GM18951 (cell line): ENCODE measurements at regions not wholly inside any gene's neighbourhood (a gene's known extent, or its start where the extent isn't known, plus 50 kb on each side); places are given as distances from the start of the nearest gene placed in this dataset.
"Not testable (repeated sequence)": the region's sequence is repeated elsewhere in the genome, so short reads cannot be mapped to it uniquely, and the experiment has no call there.

ENCODE experiments used
- POLR2A ChIP-seq: IDR thresholded peaks from 4 replicates; pipeline ENCODE4 v1.6.1; 2011; ENCODE audit warnings: mild to moderate bottlenecking; ENCODE audit not compliant: insufficient read length, insufficient read depth; ENCODE audit errors: extremely low read depth
- in situ Hi-C: fragments of 300-500 bp; cut with MboI; formaldehyde crosslinking; loops from one replicate; pipeline ENCODE4 v1.12.0; 2022; ENCODE audit warnings: low sequenced_read_pairs, mixed read lengths, inconsistent platforms; ENCODE audit not compliant: unreplicated experiment

DNA sequence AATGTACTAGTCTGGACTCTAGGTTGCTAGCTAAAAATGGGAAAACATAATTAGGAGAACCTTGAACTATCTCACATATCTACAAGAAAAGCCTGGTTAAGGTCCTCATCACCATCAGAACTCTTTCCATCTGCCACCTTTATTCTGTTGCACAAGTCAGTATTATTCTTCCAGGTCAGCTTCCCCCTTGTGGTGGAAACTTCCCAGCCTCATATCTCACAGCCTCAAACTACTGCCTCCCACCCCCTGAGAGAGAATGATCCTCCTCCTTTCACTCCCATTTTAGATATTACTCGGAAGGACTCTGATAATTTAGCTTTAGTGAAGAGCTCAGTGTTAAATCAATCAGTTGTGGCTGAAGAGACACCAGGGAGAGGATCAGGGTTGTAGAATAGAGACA is 197.3 kb downstream of the ZNF92 start:
- in situ Hi-C loops, result not testable (repeated sequence)

DNA sequence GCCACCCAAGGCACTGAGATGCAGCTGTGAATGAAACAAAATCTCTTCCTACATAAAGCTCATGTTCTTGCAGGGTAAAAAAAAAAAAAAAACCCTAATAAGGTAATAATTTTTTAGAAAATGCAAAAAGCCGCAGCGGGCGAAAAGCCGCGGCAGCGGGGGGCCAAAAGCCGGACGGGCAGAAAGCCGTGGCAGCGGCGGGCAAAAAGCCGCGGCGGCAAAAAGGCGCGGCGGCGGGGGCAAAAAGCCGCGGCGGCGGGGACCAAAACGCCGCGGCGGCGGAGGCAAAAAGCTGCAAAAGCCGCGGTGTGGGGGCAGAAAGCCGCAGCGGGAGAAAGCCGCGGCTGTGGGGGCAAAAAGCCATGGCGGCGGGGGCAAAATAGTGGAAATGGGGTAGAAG is 198.9 kb downstream of the ZNF92 start:
- in situ Hi-C loops, result not testable (repeated sequence)

DNA sequence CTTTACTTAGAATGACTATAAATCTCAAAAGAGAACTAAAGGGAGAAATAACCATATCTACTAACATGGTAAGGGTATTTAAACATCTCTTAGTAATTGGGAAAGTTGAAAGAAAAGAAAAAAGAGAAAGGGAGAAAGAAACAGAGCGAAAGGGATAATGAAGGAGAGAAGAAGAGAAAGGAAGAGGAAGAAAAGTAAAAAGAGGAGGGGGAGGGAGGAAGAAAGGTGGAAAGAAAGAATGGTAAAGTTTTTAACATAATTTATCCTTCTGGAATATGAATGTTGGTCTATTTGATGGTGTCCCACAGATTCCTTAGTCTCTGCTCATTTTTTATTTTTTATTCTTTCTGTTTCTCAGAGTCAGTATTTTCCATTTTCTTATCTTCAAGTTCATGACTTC is 202.7 kb downstream of the ZNF92 start:
- in situ Hi-C loops, result not testable (repeated sequence)

DNA sequence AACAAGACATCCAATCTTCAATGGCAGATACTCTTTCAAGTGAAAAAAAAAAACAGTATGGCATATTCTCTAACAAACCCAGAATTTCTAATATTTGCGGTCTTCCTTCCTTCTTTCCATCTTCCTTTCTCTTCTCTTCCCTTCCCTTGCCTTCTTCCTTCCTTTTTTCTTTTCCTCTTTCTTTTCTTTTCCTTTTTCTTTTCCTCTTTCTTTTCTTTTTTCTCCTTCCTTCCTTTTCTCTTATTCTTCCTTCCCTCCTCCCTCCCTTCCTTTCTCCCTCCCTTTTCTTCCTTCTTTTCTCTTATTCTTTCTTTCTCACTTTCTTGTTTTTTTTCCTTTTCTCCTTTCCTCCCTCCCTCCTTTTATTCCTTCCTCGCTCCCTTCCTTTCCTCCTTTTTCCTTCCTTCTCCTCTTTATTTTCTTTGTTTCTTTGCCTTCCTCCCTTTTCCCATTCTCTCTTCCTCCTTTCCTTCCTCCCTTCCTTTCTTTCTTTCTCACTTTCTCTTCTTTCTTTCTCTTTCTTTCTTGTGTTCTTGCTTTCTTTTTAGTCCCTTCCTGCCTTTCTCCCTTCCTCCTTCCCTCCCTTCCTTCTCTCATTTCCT is 209.0 kb downstream of the ZNF92 start:
- in situ Hi-C loops, result not testable (repeated sequence)

DNA sequence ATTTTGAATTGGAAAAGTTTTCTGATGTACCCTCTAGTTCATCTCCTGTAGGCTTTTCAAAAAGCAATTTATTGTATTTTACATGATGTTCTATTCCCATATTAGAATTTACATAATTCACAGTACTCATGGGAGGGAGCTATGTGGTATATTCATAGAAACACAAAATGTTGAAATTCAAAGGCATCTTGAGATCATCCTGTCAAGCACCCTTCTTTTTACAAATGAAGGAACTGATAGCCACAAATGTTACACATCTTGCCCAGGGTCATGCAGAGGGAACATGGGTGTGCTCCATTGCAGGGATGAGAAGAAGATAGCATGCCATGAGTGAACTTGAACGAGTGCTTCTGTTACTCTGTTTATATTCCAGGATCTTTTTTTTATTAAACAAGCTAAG is 228.8 kb downstream of the ZNF92 start:
- in situ Hi-C loops, result not testable (repeated sequence)

DNA sequence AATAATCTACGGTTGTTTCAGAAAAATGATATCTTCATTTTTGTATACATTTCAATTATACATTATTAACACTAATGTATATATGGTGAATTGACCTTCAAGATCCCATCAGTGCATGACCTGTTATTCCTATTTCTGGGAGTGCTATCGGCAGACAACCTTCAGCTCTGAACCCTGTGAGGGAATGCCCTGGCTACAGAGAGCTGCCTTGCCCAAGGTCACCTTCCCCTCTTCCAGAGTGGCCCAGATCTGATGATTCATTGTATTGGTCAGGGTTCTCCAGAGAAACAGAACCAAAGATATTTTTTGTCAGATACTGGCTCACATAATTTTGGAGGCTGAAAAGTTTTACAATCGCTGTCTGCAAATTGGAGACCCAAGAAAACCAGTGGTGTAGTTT is 235.5 kb downstream of the ZNF92 start:
- TF ChIP-seq POLR2A, result no peak
- in situ Hi-C loops, result no loop called here

DNA sequence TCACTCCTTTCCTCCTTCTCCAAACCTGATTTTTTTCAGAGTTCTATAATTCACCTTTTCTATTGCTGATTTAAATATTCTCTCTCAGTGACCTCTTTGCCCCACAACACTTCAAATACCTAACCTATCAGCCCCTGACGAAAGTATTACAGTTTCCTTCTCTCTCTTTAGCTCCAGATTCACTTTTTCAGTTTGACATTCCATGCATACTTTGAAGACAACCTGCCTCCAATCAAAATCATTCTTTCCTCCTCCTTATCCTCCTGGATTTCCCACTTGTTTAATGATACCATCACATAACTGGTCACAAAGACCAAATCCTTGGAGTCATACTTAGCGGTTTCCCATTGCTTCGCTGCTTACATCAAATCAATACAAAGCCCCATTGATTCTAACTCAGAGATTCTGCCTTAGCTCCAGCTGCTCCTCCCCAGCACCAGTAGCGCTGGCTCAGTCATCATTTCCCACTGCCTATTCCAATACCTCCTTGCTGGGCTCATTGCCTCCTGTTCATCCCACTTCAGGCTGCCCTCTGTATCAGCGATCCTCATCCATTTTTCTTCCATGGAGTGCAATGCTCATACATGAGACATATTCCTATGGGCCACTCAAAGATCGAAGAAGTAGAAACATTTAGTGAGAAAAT is 240.1 kb downstream of the ZNF92 start:
- in situ Hi-C loops, result not testable (repeated sequence)

DNA sequence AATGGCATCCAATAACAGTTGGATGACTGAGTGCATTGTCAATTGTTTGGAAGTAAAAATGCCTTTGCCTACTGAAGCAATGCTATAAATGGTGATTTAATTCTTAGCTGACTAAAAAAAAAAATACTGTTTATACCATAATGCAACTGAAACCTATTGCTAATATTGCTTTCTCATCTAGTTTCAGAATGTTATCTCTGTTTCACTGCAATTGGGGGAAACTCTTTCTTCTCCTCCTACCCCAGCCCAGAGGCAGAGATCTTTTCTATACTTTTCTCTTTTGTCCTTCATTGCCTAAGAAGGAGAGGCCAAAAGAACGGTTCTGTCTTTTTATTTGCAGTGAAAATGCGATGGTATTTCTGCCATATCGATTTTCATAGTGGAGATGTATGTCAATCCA is 242.5 kb downstream of the ZNF92 start:
- in situ Hi-C loops, result not testable (repeated sequence)

DNA sequence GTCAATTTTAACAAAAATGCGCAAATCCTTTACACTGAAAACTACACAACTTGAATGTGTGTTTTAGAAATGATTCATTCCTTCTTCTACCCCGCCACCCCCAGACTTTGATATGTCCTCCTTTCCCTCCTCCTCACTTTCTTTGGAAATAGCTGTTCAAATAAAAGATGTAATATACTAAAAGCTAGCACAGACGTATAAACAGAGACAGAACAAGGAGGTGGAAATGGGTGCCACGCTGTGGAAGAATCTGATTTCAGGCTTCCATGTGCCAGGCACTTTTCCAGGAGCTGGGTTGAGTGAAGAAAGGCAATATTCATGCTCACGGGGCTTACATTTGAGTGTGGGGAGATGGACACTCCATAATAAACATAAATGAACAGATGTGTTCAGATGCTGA is 246.6 kb downstream of the ZNF92 start:
- in situ Hi-C loops, result not testable (repeated sequence)

DNA sequence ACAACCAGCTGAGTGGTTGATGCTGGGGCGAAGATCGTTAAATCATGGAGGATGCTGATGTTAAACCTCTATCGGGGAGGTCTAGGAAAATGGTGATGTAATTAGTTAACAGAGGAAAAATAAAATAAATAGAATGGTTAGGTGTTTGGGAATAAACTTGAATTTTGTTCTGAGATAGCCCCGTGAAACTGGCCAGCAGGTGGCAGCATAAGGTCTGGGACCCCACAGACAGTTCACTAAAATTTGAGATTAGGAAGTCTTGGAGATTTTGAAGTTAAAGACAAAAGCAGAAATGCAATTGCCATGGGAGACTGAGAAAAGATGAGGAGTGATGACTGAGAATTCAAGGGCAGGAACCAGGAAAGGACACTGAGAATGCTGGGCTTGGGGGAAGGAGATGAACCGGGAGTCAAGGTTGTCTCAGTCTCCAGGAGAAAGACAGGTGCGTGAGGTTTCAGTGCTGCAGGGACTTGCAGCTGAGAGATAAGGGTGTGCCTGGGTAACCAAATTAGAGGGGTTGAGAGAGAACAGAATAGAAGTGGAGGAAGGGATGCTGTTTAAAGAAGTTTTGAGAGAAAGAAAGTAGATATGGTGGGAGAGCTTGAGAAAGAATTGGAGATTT is 248.0 kb downstream of the ZNF92 start:
- in situ Hi-C loops, result not testable (repeated sequence)

DNA sequence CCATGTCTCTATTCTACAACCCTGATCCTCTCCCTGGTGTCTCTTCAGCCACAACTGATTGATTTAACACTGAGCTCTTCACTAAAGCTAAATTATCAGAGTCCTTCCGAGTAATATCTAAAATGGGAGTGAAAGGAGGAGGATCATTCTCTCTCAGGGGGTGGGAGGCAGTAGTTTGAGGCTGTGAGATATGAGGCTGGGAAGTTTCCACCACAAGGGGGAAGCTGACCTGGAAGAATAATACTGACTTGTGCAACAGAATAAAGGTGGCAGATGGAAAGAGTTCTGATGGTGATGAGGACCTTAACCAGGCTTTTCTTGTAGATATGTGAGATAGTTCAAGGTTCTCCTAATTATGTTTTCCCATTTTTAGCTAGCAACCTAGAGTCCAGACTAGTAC is 241.6 kb upstream of the VKORC1L1 start:
- in situ Hi-C loops, result not testable (repeated sequence)

DNA sequence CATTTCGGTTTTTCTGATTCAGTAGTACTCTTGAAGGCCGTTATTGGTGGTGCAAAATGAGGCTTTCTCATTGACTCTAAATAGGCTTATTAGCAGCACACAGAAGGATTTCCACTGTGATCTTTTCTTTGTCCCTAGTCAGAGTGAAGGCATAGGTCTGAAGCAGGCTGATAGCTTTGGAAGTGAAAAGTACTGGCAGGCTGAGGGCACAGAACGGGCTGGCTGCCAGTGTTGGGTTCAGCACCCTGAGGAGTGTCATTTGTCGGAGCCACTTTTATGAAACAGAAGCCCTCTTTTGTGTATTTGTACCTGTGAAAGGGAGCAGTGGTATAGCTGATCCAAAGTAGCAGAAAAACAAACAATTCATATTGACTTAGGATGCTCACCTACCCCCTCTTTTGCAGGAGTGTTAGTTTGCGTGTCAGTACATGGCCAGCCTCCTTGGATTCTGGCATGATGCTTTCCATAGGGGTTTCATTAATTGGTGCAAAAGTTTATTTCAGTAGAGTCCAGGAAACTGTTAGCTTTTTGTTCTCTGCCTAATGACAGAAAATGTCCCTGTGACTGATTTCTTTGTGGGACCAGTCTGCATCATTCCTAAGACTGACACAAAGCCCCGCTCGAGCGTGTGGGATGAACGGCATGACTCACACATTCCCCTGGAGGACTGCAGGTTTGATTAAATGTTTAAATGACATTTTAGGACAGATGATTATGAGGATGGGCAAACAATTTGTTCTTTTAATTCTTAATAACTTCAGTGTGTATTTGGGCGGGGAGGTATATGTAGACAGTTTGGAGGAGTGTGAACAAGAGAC is 239.1 kb upstream of the VKORC1L1 start:
- in situ Hi-C loops, result not testable (repeated sequence)

DNA sequence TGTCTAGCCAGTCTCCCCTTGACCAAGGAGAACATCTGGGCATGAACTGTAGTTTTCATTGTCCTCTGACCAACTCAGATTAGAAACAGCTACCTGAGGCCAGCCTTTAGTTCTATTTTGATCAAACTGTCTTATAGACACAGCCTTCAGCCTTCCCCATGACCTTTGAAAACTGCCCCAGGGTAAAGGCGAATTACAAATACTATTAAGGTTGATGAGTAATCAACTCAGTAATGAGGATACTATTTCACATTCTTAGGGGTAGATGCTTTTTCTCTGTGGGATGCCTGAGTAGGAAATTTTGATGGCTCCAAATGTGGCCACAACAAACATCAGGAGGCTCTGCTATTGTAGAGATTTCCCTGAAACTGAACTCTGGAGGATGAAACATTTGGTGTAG is 234.0 kb upstream of the VKORC1L1 start:
- in situ Hi-C loops, result not testable (repeated sequence)

DNA sequence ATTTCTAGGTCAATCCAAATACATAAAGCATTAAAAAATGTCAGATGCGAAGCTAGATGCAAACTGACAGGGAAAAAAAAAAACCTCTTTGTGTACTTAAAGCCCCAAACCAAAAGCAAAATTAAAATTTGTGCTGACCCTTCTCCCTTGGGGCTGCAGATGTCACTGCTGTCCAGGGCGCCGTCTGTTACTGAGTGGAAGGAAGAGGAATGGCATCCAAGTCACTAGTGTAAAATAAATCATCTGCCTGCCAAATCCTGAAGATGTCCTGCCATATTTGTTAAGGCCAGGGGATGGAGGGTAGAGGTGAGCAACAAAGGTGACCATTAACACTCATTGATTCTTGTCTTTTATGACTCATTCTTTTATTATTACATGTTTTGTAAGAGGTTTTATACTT is 233.2 kb upstream of the VKORC1L1 start:
- in situ Hi-C loops, result not testable (repeated sequence)

DNA sequence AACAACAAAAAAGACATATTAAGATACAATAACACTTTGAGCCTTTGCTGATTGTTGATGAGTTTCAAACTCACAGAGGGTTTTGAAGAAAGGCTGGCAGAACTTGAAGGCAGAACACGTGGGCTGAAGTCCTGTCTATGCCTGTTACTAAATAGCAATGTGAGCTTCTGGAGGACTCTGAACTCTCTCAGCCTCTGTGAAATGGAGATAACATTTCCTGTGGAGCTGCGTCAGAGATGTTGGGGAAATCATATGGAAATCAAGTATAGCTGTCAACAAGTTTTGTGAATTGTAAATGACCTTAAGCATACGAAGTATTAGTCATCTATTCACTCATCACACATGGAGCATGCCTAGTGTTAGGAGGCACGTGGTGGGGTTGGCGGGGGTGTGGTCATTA is 229.4 kb upstream of the VKORC1L1 start:
- in situ Hi-C loops, result not testable (repeated sequence)

DNA sequence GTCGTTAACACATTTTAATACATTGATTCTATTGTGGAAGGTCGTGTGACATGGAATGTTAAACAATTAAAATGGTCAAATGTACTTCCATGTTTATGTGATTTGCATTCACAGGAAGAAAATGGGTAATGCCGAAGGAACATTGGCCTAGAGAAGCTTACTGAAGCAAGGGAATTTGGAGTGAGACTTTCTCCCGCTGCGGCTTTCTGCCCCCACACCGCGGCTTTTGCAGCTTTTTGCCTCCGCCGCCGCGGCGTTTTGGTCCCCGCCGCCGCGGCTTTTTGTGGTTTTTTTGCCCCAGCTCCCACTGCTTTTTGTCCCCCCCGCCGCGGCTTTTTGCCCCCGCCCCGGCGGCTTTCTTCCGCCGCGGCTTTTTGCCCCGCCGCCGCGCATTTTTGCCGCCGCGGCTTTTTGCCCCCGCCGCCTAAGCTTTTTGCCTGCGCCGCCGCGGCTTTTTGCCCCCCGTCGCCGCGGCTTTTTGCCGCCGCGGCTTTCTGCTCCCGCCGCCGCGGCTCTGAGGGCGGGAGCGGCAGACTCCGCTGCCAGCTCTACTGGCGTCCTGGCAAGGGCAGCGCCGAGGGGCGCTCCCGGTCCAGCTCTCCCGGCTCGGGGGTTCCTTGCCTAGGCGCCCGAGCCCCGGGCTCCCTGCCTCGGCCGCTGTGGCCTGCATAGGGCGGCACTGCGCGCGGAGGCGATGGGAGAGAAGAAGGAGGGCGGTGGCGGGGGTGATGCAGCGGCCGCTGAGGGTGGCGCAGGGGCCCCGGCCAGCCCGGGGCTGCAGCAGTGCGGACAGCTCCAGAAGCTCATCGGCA is 225.5 kb upstream of the VKORC1L1 start:
- in situ Hi-C loops, result not testable (repeated sequence)

DNA sequence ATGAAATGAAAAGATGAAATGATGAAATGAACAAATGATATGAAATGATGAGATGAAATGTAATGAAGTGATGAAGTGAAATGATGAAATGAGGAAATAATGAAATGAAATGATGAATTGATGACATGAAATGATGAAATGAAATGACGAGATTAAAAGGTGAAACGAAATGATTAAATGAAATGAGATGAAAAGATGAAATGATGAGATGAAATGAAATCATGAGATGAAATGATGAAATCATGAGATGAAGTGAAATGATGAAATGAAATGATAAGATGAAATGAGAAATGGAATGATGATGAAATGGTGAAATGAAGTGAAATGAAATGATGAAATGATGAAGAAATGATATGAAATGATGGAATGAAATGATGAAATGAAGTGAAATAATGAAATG is 221.7 kb upstream of the VKORC1L1 start:
- in situ Hi-C loops, result not testable (repeated sequence)

DNA sequence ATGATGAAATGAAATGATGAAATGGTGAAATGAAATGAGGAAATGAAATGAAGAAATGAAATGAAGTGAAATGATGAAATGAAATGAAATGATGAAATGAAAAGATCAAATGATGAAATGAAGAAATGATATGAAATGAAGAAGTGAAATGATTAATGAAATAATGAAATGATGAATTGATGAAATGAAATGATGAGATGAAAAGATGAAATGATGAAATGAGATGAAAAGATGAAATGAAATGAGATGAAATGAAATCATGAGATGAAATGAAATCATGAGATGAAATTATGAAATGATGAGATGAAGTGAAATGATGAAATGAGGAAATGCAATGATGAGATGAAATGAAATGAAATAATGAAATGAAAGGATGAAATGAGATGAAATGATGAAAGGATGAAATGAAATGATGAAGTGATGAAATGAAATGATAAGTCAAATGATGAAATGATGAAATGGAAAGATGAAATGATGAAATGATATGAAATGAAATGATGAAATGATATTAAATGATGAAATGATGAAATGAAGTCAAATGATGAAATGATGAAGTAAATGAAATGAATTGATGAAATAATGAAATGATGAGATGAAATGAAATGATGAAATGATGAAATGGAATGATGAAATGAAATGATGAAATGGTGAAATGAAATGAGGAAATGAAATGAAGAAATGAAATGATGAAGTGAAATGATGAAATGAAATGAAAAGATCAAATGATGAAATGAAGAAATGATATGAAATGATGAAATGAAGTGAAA is 220.9 kb upstream of the VKORC1L1 start:
- in situ Hi-C loops, result not testable (repeated sequence)

DNA sequence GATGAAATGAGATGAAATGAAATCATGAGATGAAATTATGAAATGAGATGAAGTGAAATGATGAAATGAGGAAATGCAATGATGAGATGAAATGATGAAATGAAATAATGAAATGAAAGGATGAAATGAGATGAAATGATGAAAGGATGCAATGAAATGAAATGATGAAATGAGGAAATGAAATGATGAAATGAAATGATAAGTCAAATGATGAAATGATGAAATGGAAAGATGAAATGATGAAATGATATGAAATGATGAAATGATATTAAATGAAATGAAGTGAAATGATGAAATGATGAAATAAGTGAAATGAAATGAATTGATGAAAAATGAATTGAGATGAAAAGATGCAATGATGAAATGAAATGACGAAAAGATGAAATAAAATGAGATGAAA is 220.2 kb upstream of the VKORC1L1 start:
- in situ Hi-C loops, result not testable (repeated sequence)
